Spleen (tissue), 7 donors: ENCODE measurements at regions not wholly inside any gene's neighbourhood (a gene's known extent, or its start where the extent isn't known, plus 50 kb on each side); places are given as distances from the start of the nearest gene placed in this dataset.

Source experiments
- CTCF ChIP-seq, 11 experiments: fragments of 200-600 bp in 7 of 11; fragments of 450-650 bp in 4 of 11; sonication (generic) in 4 of 11; IDR thresholded peaks in 8 of 11; conservative IDR thresholded peaks in 3 of 11; 1 replicate in 7 of 11; 2 replicates in 4 of 11; pipeline versions ENCODE4 v1.4.0 to v1.8.0; 2016 to 2021; ENCODE audit warnings: antibody characterized with exemption in 11 of 11, inconsistent platforms in 4 of 11, mild to moderate bottlenecking in 1 of 11
- POLR2A ChIP-seq, 3 donors: fragments of 450-650 bp; IDR thresholded peaks; one replicate each; pipeline ENCODE4 v1.5.1; 2017; ENCODE audit warnings: antibody characterized with exemption in 3 of 3, mild to moderate bottlenecking in 1 of 3
- POLR2AphosphoS5 ChIP-seq, 3 donors: sonication (generic); formaldehyde crosslinking; IDR thresholded peaks; one replicate each; pipeline ENCODE4 v1.5.1; 2017; ENCODE audit warnings: antibody characterized with exemption in 3 of 3
- donor health status: DM: no; HTN: no; CAD: no; lungs with moderate emphysema.
- donor health status: DM: no; HTN: no; CAD: no.
- donor health status: DM: no; HTN: no; CAD: no.

- TF ChIP-seq CTCF (IDR thresholded peaks at IDR 0.05 in 8 of 11, conservative IDR thresholded peaks at IDR 0.05 in 3 of 11), result no peak
- no peak for TF ChIP-seq POLR2A (IDR thresholded peaks at IDR 0.05)
- no peak for TF ChIP-seq POLR2AphosphoS5 (IDR thresholded peaks at IDR 0.05)
These were observed 87.1 kb downstream of the SCN11A start for GRCh38 chr3:38964646-38965045.
